OCI-LY1 (cell line): ENCODE measurements at regions not wholly inside any gene's neighbourhood (a gene's known extent, or its start where the extent isn't known, plus 50 kb on each side); places are given as distances from the start of the nearest gene placed in this dataset.

Experiments
- CTCF ChIP-seq: fragments of 200-600 bp; sonication (generic), shearing (Covaris generic); IDR thresholded peaks from 2 replicates; pipeline ENCODE4 v1.5.1; 2017; ENCODE audit warnings: mild to moderate bottlenecking, antibody characterized with exemption, low read length, moderate library complexity, mixed read lengths
- EZH2 ChIP-seq: fragments of 200-600 bp; sonication (generic), shearing (Covaris generic); IDR thresholded peaks from 2 replicates; pipeline ENCODE4 v1.8.0; 2017; ENCODE audit warnings: borderline replicate concordance, mixed run types, mild to moderate bottlenecking, antibody characterized with exemption, low read length, moderate library complexity, mixed read lengths

GRCh38 chr13:62684359-62684758 lies 1268.7 kb upstream of the PCDH20 start:
- TF ChIP-seq CTCF (no peak), EZH2 (no peak)
